DOHH2 (cell line): ENCODE measurements at regions not wholly inside any gene's neighbourhood (a gene's known extent, or its start where the extent isn't known, plus 50 kb on each side); places are given as distances from the start of the nearest gene placed in this dataset.

Experiments
- H3F3A ChIP-seq: fragments of 200-600 bp; sonication (generic), shearing (Covaris generic); 2 replicates; pipeline ENCODE4 v1.6.0; 2016; ENCODE audit warnings: antibody characterized with exemption, mild to moderate bottlenecking; ENCODE audit not compliant: control insufficient read depth, insufficient read depth
- H3K27ac ChIP-seq: fragments of 200-600 bp; sonication (generic); 2 replicates; pipeline ENCODE4 v1.5.1; 2014; ENCODE audit warnings: low read depth, mild to moderate bottlenecking, low read length, moderate library complexity
- H3K27me3 ChIP-seq: fragments of 200-600 bp; sonication (generic); 2 replicates; pipeline ENCODE4 v1.6.1; 2014; ENCODE audit warnings: mild to moderate bottlenecking, low read length, mixed read lengths; ENCODE audit not compliant: control insufficient read depth
- H3K36me3 ChIP-seq: fragments of 200-600 bp; sonication (generic); 2 replicates; pipeline ENCODE4 v1.6.1; 2014; ENCODE audit warnings: mild to moderate bottlenecking, low read length, moderate library complexity, mixed read lengths; ENCODE audit not compliant: control insufficient read depth
- H3K4me1 ChIP-seq: fragments of 200-600 bp; sonication (generic); 2 replicates; pipeline ENCODE4 v1.6.1; 2014; ENCODE audit warnings: mild to moderate bottlenecking, low read length, mixed read lengths; ENCODE audit not compliant: control insufficient read depth
- H3K4me2 ChIP-seq: fragments of 200-600 bp; sonication (generic); 2 replicates; pipeline ENCODE4 v1.6.0; 2014; ENCODE audit warnings: mild to moderate bottlenecking, low read length, moderate library complexity
- H3K4me3 ChIP-seq: fragments of 200-600 bp; sonication (generic); 2 replicates; pipeline ENCODE4 v1.5.1; 2014; ENCODE audit warnings: mild to moderate bottlenecking, low read length, mixed read lengths
- H3K79me2 ChIP-seq: fragments of 200-600 bp; sonication (generic); 2 replicates; pipeline ENCODE4 v1.6.1; 2014; ENCODE audit warnings: mild to moderate bottlenecking, low read length, mixed read lengths; ENCODE audit not compliant: control insufficient read depth
- H3K9me2 ChIP-seq: fragments of 200-600 bp; sonication (generic); replicated peaks from 2 replicates; pipeline ENCODE4 v1.6.1; 2014; ENCODE audit warnings: mild to moderate bottlenecking, low read length, mixed read lengths; ENCODE audit not compliant: control insufficient read depth
- H3K9me3 ChIP-seq: fragments of 200-600 bp; sonication (generic); 2 replicates; pipeline ENCODE4 v1.6.1; 2014; ENCODE audit warnings: antibody characterized with exemption, low read length, mixed read lengths; ENCODE audit not compliant: control insufficient read depth, insufficient read depth
- H4K20me1 ChIP-seq: fragments of 200-600 bp; sonication (generic); 2 replicates; pipeline ENCODE4 v1.6.0; 2014; ENCODE audit warnings: low read depth, mild to moderate bottlenecking, antibody characterized with exemption, low read length, moderate library complexity; ENCODE audit not compliant: control insufficient read depth, insufficient read depth
- CTCF ChIP-seq: fragments of 200-600 bp; sonication (generic); IDR thresholded peaks from one replicate; pipeline ENCODE4 v1.5.1; 2014; ENCODE audit warnings: antibody characterized with exemption, mild to moderate bottlenecking, low read depth, low read length; ENCODE audit not compliant: poor library complexity, severe bottlenecking
- EZH2phosphoT487 ChIP-seq: fragments of 200-600 bp; sonication (generic); IDR thresholded peaks from 2 replicates; pipeline ENCODE4 v1.6.1; 2017; ENCODE audit warnings: borderline replicate concordance, mild to moderate bottlenecking, antibody characterized with exemption, low read length, moderate library complexity, mixed read lengths

DNA sequence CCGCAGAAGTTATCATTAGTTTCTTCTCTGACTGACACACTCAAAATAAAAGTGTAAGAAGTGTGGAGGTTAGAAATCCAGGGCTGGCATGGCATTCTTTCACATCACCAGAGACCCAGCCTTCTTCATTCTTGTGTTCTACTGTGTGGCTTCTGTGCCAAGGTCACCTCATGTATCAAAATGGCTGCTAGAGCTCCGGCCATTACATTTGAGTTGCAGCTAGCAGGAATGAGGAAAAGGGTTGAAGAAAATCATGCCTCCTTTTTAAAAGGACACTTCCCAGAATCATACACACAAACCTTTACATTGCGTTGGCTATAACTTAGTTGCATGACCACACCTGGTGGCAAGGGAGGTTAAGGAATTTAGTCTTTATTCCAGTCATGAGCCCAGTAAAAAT lies 345.6 kb upstream of the PROK2 start:
- Histone ChIP-seq H4K20me1 (no peaks in the 10 kb centered on the region), H3F3A (no peaks in the 10 kb centered on the region), H3K9me2 (no peaks in the 10 kb centered on the region), H3K4me2 (no peak overlapping the region), H3K27me3 (no peaks in the 10 kb centered on the region), H3K4me3 (no peak overlapping the region), H3K4me1 (peaks cover 19% of the 10 kb centered on the region), H3K36me3 (no peaks in the 10 kb centered on the region), H3K79me2 (no peaks in the 10 kb centered on the region), H3K9me3 (no peaks in the 10 kb centered on the region), H3K27ac (no peak overlapping the region)
- TF ChIP-seq EZH2phosphoT487: no peak
- TF ChIP-seq CTCF: no peak

- Histone ChIP-seq H3K4me2 (no peak overlapping the region), H3K9me2 (no peaks in the 10 kb centered on the region), H3K27me3 (no peaks in the 10 kb centered on the region), H4K20me1 (no peaks in the 10 kb centered on the region), H3K4me3 (no peak overlapping the region), H3K79me2 (no peaks in the 10 kb centered on the region), H3K27ac (no peak overlapping the region), H3K4me1 (peaks cover 9% of the 10 kb centered on the region), H3K9me3 (no peaks in the 10 kb centered on the region), H3K36me3 (no peaks in the 10 kb centered on the region), H3F3A (no peaks in the 10 kb centered on the region)
- TF ChIP-seq EZH2phosphoT487 (no peak), CTCF (no peak)
Measured at GRCh38 chr3:72129501-72130094, 344.6 kb upstream of the PROK2 start.

GRCh38 chr3:72128921-72129320 lies 344.0 kb upstream of the PROK2 start:
- H3K4me1 ChIP-seq: peaks cover 8% of the 10 kb centered on the region
- H3K9me3 ChIP-seq: no peaks in the 10 kb centered on the region
- no peaks in the 10 kb centered on the region for H3K79me2 ChIP-seq
- no peaks in the 10 kb centered on the region for H3K27me3 ChIP-seq
- H3K4me2 ChIP-seq: no peak overlapping the region
- H3K36me3 ChIP-seq: no peaks in the 10 kb centered on the region
- TF ChIP-seq EZH2phosphoT487 (no peak), CTCF (no peak)
- no peak overlapping the region for H3K4me3 ChIP-seq
- H3K27ac ChIP-seq: no peak overlapping the region
- H4K20me1 ChIP-seq: no peaks in the 10 kb centered on the region
- H3F3A ChIP-seq: no peaks in the 10 kb centered on the region
- H3K9me2 ChIP-seq: no peaks in the 10 kb centered on the region
